H7 (cell line): ENCODE measurements at regions not wholly inside any gene's neighbourhood (a gene's known extent, or its start where the extent isn't known, plus 50 kb on each side); places are given as distances from the start of the nearest gene placed in this dataset.
"Not testable (repeated sequence)": the region's sequence is repeated elsewhere in the genome, so short reads cannot be mapped to it uniquely, and the experiment has no call there.

Source experiments
- DNase-seq: peaks from one replicate; pipeline ENCODE4 v3.0.0; 2012
- H3K27me3 ChIP-seq: 2 replicates; pipeline ENCODE4 v1.6.0; 2011; ENCODE audit warnings: mild to moderate bottlenecking, low read length; ENCODE audit not compliant: control insufficient read depth, insufficient read depth
- H3K36me3 ChIP-seq: replicated peaks from 2 replicates; pipeline ENCODE4 v1.5.1; 2011; ENCODE audit warnings: low read length; ENCODE audit not compliant: control insufficient read depth, insufficient read depth
- H3K4me3 ChIP-seq: 2 replicates; pipeline ENCODE4 v1.5.1; 2011; ENCODE audit warnings: low read depth, mild to moderate bottlenecking, control low read depth, low read length, moderate library complexity; ENCODE audit not compliant: insufficient read depth

DNA sequence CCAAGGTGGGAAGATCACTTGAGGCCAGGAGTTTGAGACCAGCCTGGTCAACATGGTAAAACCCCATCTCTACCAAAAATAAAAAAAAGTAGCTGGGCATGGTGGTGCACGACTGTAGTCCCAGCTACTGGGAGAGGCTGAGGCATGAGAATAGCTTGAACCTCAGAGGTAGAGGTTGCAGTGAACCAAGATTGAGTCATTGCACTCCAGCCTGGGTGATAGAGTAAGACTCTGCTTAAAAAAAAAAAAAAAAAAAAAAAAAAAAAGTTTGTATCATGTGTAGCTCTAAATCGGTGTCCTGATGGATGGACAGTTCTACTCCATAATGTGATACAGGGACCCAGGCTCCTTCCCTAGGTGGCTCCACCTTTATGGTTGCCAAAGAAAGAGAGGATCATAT, 497.1 kb upstream of the RBFOX1 start:
- no peak for DNase-seq
- H3K36me3 ChIP-seq = no peaks in the 10 kb centered on the region
- H3K27me3 ChIP-seq = no peaks in the 10 kb centered on the region
- no peak overlapping the region for H3K4me3 ChIP-seq

DNA sequence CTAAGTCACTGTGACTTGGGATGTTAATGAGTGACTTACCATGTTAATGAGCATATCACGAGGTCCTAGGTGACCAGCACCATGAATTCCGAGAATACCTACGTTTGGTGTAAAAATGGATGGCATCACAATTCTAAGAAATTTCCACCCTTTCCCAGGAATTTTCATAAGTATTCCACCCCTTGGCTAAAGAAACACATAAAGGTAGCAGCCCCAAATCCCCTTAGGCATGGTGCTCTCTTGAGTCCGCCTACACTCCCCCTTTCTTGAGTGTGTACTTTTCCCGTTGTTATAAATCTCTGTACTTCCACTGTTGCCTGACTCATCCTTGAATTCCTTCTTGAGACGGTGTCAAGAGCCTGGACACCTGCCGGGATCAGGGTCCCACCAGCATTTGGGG, 504.0 kb upstream of the RBFOX1 start:
- Histone ChIP-seq H3K4me3 (no peak overlapping the region), H3K27me3 (no peaks in the 10 kb centered on the region), H3K36me3 (no peaks in the 10 kb centered on the region)
- DNase-seq = no peak

DNA sequence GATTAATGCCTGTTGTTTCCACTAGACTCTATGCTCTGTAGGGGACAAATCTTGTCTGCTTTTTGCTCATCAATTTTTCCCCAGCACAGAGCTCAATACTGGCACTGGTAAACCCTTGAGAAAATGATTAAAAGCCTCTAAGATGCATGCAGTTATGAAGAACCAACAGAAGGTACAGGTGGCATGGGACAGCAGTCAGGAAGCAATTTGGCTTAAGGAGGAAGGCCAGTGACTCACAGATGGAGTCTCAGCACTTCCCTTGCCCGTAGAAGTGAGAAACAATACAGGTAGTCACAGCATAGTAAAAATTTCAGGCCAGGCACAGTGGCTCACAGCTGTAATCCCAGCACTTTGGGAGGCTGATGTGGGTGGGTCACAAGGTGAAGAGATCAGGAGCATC, 504.7 kb upstream of the RBFOX1 start:
- no peaks in the 10 kb centered on the region for H3K27me3 ChIP-seq
- DNase-seq = no peak
- H3K36me3 ChIP-seq = no peaks in the 10 kb centered on the region
- H3K4me3 ChIP-seq = no peak overlapping the region

DNA sequence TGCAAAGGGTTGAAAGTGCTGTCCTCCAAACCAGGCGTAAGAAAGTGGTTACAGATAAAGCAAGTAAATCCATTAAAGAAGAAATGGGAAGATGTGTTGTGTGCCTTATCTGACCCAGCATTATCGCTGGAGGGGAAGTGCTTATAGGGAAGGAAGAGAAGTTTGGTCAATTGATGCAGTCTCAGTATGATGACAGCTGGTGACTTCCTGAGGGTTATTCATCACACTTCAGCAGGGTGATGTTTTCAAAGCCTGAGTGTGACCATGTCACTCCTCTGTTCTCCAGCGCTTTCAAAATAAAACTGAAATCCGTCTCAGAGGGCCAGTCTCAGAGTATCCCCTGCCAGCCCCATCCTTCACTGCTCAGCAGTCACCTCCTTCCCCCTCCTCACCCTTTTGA, 505.4 kb upstream of the RBFOX1 start:
- Histone ChIP-seq H3K36me3 (no peaks in the 10 kb centered on the region), H3K4me3 (no peak overlapping the region), H3K27me3 (no peaks in the 10 kb centered on the region)
- no peak for DNase-seq

DNA sequence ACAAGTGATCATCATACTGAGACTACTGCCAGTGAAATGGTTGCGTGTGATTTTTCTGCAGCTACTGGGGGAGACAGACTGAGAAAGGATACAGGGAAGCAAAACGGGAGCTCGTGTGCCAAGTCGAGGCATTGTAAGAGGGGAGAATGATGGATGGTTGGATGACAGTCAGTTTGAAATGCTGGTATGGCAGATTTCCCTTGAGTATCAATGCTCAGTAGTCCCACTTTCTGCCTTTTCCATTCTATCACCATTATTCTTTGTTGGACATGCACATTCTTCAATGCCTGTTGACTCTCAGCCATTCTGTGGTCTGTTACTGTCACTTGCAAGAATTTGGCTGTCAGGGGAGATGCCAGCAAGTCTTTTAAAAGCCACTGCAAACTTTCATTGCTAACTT, 510.6 kb upstream of the RBFOX1 start:
- Histone ChIP-seq H3K4me3 (no peak overlapping the region), H3K27me3 (no peaks in the 10 kb centered on the region), H3K36me3 (no peaks in the 10 kb centered on the region)
- DNase-seq = no peak

DNA sequence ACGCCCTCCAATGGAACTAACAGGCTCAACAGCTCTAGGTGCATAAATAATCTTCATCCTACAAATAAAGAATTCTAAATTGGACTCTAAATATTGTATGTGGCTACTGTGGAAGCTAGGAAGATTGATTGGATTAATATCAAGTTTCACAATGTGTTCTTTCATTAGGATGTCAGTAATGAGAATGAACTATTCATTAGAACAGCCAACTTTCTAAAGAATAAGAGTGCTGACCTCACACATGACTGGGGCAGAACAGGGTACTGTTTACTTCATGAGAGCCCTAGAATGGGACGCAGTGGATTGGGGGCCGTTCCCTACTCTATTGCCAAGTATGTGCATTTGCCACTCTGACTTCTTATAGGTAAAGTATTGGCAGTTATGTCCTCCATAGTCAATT, 528.2 kb upstream of the RBFOX1 start:
- DNase-seq = no peak
- Histone ChIP-seq H3K4me3 (no peak overlapping the region), H3K36me3 (no peaks in the 10 kb centered on the region), H3K27me3 (no peaks in the 10 kb centered on the region)

DNA sequence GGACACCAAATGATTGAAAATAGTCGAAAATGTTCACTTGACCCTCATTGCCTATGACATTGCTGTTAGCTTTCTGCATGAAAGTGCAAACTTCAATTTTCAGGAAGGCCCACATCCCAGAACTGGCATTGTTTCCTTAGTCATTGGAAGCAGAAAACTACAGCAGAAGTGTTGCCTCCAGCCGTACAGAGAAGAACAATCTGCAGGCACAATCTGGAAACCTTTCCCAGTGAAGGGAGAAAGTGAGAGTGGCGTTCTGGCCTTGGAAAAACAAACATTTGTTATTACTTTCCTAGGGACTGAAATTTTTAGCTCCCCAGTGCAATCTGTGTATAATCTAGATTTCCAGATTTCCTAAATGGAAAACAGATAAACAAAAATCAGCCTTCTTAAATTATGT, 529.5 kb upstream of the RBFOX1 start:
- Histone ChIP-seq H3K36me3 (no peaks in the 10 kb centered on the region), H3K4me3 (no peak overlapping the region), H3K27me3 (no peaks in the 10 kb centered on the region)
- DNase-seq = no peak

DNA sequence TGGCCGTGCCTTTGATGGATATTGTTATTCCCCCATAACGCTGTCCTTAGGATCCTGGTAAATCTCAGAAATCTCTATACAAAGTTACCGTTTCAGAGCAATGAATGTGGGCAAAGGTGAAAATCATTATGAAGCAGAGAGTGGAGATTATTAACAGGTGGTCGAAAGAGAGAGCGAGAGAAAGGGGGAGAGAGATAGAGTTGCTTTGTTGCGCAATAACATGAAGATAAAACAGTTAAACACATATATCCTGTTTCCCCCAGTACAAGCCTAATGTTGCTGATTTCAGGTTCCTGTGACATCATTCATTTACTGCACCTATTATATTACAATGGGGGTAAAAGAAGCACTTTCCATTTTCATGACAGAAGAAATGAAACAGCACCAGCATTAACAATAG, 535.4 kb upstream of the RBFOX1 start:
- no peak for DNase-seq
- Histone ChIP-seq H3K36me3 (no peaks in the 10 kb centered on the region), H3K4me3 (no peak overlapping the region), H3K27me3 (no peaks in the 10 kb centered on the region)

DNA sequence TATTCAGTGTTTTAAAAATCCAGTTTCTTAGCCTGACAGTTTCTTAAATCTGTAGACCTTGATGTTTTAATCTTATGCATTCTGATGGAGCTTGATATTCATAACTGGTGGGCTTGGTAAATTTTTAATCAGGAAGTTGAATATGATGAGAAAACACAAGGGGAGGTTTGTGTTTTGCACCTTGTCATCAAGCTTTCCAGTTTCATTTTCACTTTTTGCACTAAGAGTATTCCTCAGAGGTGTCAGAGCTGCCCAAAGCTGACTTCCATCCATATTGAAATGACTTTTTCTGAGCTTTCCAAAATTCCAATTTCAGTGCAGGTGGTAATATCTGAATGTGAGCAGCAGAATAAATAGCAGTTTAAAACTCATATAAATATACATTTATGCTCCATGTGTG, 555.0 kb upstream of the RBFOX1 start:
- Histone ChIP-seq H3K27me3 (no peaks in the 10 kb centered on the region), H3K36me3 (no peaks in the 10 kb centered on the region)
- no peak for DNase-seq

DNA sequence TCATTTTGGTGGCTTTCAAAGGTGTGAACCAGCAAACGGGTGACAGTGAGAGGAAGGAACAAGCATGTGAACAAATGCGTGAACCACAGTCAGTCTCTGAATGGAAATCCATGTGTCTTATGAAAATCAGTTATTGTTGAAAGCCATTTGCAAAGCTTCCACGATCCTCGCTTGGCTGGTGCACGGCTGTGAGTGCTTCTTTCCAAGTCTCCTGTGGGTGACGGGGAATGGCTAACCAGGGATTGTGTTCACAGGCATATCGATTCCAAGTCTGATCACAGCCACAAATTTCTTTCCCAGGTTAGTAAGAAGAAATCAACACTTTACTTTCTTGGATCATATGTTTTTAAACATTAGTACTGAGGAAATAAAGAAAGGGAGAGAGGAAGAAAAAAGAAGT, 556.9 kb upstream of the RBFOX1 start:
- Histone ChIP-seq H3K27me3 (no peaks in the 10 kb centered on the region), H3K4me3 (no peak overlapping the region), H3K36me3 (no peaks in the 10 kb centered on the region)
- DNase-seq = no peak

More for the DNA sequence above, 555.0 kb upstream of the RBFOX1 start:
- H3K4me3 ChIP-seq = no peak overlapping the region

DNA sequence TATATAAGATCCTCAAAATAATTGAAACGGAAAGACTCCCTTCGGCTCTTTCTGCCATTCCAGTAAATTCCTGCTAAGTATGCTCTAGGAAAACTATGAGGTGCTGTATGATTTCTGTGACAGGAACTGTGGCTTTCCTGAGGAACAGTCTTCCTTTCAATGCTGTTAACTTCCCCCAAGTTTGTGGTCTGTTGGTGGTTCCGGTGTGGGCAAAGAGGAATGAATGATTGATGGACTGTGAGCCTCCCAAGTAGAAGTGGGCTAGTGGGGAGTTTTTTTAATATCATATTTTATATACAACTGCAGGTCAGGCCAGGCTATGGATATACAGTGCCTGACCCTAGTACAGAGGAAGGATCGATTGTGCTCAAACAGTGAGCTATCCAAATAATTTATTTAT, 560.7 kb upstream of the RBFOX1 start:
- no peak for DNase-seq
- Histone ChIP-seq H3K4me3 (no peak overlapping the region), H3K27me3 (no peaks in the 10 kb centered on the region), H3K36me3 (no peaks in the 10 kb centered on the region)

DNA sequence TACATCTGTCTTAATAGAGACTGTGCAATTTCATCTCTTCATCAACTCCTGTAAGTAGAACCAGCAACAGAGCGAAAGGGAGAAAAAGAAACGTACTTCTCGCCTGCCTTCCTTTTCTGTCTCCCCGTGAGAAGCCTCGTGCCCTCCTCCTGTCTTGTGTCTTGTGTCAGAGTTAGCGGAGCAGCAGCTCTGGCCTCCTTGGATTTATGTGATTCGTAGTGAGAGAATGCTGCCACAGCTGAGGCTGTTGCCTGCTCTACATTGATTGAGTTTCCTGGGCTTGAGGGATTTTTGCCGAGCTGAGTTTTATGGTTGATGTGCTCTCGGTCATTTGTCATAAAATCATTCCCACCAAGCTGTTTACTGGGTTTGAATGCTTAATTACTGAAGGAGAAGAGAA, 579.1 kb upstream of the RBFOX1 start:
- H3K4me3 ChIP-seq = no peak overlapping the region
- DNase-seq = no peak
- H3K36me3 ChIP-seq = no peaks in the 10 kb centered on the region
- H3K27me3 ChIP-seq = no peaks in the 10 kb centered on the region

DNA sequence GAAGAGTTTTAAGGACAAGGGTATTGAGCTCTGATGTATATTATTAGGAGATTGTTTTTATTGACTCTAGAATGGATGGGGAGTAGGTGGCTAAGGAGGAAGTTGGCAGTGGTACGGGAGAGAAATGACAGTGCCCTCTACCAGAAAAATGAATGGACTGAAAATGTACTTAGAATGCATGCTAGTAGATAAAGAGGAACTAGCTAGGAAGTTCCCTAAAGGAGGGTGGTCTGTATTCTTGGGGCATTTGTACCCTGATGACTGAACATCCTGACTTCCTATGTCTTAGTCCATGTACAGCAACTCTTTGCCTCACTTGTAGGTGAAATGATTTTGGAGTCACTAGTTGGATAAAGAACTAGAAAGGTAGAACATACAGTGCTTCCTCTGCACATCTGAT, 581.5 kb upstream of the RBFOX1 start:
- no peaks in the 10 kb centered on the region for H3K27me3 ChIP-seq
- DNase-seq = no peak
- H3K36me3 ChIP-seq = no peaks in the 10 kb centered on the region
- no peak overlapping the region for H3K4me3 ChIP-seq

DNA sequence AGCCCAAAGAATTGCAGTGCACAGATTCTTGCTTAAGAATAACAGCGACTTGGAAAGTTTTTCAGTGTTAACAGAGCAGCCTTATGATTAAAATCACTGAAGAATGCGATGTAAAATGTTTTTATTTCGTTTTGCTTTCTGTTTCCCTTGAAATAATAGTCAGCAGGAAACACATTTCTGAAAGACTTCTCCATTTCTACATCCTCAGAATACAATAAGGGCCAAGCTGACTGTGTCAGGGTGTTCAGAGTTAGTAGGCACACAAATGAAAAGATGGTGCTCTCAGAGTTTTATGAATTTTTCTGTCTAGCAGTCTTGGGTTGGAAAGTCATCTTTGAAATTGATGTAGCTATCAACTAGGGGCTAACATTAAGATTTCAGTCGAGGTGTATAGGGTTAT, 582.9 kb upstream of the RBFOX1 start:
- no peak for DNase-seq
- no peak overlapping the region for H3K4me3 ChIP-seq
- no peaks in the 10 kb centered on the region for H3K36me3 ChIP-seq
- H3K27me3 ChIP-seq = no peaks in the 10 kb centered on the region

DNA sequence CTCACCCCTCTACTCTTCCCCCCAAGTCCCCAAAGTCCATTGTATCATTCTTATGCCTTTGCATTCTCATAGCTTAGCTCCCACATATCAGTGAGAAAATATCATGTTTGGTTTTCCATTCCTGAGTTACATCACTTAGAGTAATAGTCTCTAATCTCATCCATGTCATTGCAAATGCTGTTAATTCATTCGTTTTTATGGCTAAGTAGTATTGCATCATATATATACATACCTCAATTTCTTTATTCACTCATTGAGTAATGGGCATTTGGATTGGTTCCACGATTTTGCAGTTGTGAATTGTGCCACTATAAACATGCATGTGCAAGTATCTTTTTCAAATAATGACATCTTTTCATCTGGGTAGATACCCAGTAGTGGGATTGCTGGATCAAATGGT, 596.3 kb upstream of the RBFOX1 start:
- not testable (repeated sequence) for H3K27me3 ChIP-seq, H3K4me3 ChIP-seq, DNase-seq, H3K36me3 ChIP-seq

DNA sequence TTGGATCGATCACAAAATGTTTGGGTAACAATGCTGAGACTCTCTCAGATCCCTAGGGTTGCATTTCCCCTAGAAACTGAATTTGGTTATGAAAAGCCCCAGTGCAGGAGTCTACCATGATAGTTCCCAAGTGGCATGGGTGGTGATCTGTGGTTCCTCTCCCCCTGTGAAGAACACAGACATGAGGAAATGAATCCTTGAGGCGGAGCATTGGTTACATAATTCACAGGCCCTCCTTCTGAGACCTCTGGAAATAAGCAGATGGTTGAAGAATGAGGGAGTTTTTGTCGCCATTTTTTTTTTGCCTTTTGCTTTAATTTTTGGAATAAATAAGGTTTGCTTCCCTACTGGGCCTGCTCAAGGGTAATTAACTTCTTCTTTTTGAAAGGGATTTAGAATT, 597.0 kb upstream of the RBFOX1 start:
- H3K27me3 ChIP-seq = no peaks in the 10 kb centered on the region; the same call in 1 of the 2 replicates
- H3K36me3 ChIP-seq = no peaks in the 10 kb centered on the region
- no peak for DNase-seq

More for the DNA sequence above, 597.0 kb upstream of the RBFOX1 start:
- no peak overlapping the region for H3K4me3 ChIP-seq
